ENCODE measurements at regions not wholly inside any gene's neighbourhood (a gene's known extent, or its start where the extent isn't known, plus 50 kb on each side); places are given as distances from the start of the nearest gene placed in this dataset.
A peak's percentile ranks its signal among the peaks of the same experiment; 100 is the strongest.

DNA sequence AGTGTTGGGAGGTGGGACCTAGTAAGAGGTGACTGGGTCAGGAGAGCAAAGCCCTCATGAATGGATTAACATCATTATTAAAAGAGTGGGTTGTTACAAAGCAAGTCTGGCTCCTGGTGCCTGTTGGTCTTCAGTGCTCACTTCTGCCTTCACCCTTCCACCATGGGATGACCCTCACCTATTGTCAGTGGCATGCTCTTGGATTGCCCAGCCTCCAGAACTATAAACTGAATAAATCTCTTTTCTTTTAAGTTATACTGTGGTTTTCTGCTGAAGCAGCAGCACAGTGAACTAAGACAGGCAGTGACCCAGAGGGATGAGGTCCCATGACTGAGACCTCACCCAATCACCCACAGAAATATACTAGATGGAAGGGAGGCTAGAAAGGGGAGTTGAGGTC is 57.5 kb upstream of the ATL2 start:
- H3K4me3 ChIP-seq = no peak overlapping the region
- peaks cover 0 to 16% (median 0%) of the 10 kb centered on the region in 9 donors for H3K4me1 ChIP-seq
- ATAC-seq = no peak
- TF ChIP-seq, protein P1, sequence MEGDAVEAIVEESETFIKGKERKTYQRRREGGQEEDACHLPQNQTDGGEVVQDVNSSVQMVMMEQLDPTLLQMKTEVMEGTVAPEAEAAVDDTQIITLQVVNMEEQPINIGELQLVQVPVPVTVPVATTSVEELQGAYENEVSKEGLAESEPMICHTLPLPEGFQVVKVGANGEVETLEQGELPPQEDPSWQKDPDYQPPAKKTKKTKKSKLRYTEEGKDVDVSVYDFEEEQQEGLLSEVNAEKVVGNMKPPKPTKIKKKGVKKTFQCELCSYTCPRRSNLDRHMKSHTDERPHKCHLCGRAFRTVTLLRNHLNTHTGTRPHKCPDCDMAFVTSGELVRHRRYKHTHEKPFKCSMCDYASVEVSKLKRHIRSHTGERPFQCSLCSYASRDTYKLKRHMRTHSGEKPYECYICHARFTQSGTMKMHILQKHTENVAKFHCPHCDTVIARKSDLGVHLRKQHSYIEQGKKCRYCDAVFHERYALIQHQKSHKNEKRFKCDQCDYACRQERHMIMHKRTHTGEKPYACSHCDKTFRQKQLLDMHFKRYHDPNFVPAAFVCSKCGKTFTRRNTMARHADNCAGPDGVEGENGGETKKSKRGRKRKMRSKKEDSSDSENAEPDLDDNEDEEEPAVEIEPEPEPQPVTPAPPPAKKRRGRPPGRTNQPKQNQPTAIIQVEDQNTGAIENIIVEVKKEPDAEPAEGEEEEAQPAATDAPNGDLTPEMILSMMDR (IDR thresholded peaks at IDR 0.05) = no peak
- no peaks in the 10 kb centered on the region for H3K27me3 ChIP-seq
- intact Hi-C loops (cut with DNase I) = loop anchor here in 1 of 10 donors (10.0 kb wide), 1 partner anchor 60 kb away; the partner anchor contains the start of gene ATL2
- H3K9me3 ChIP-seq = no peaks in the 10 kb centered on the region
- no peak overlapping the region for H3K27ac ChIP-seq
- DNase-seq = no peak
- H3K36me3 ChIP-seq = no peaks in the 10 kb centered on the region

DNA sequence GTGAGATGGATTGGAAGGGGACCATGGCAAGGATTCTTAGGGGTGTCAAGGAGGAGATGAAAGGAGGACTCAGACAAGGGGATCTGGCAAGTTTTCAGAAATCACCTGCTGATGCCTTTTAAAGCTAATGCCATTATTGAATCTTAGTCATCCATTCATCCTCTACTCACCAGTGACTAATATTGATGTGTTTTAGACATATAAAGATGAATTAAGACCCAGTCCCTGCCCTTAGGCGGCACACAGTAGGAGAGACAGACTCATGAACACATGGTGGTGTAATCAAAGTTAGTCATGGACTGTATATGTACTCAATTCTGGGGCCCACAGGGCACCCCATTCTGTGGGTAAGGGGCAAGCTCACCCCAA is 56.5 kb upstream of the ATL2 start:
- DNase-seq = no peak
- no peak overlapping the region for H3K27ac ChIP-seq
- H3K27me3 ChIP-seq = no peaks in the 10 kb centered on the region
- H3K4me3 ChIP-seq = no peak overlapping the region
- 89 to 94% methylated on average over 1 of the region's 1 CpG for WGBS, 2 donors
- intact Hi-C loops (cut with DNase I) = loop anchor here in 1 of 10 donors (10.0 kb wide), 1 partner anchor 59 kb away; the partner anchor contains the start of gene ATL2
- ATAC-seq = no peak
- no peaks in the 10 kb centered on the region for H3K9me3 ChIP-seq
- peaks cover 0 to 14% (median 0%) of the 10 kb centered on the region in 9 donors for H3K4me1 ChIP-seq
- TF ChIP-seq, protein P1 (IDR thresholded peaks at IDR 0.05) = no peak
- H3K36me3 ChIP-seq = no peaks in the 10 kb centered on the region

DNA sequence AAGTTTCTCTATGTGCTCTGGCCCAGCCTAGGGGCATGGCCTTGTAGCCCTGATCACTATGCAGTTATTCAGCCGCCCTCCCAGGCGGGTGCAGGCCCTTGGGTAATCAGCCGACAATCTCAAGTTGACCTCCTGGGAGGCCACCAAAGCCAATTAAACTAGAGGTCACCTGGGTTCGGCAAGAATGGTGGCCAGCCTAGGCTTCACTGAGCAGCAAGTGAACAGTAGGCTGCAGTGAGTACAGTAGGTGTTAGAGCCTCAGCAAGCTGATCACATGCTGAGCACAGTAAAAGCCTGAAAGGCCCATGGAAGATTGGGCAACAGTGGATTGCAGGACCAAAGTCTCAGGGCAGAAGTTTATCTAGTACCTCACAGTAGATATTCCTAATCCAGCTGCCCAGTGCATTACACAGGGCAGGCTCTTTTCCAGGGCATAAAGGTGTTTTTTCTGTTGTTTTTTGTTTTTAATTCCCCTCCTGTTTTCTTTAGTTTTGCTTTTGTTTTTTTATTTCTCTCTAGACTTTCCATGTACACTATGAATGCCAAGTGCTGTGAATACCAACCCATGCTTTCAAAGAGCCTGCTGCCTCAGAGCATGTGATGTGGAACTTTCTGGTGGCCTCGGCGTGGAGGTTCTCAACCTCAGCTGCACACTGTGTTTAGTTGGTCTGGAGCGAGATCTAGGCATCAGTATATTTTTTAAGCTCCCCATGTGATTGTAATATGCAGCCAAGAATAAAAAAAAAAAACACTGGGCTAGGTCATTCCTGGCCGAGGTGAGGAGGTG is 55.9 kb upstream of the ATL2 start:
- Histone ChIP-seq H3K27me3 (no peaks in the 10 kb centered on the region), H3K36me3 (no peaks in the 10 kb centered on the region), H3K4me1 (peaks cover 0 to 20% (median 0%) of the 10 kb centered on the region in 9 donors), H3K9me3 (no peaks in the 10 kb centered on the region), H3K27ac (no peak overlapping the region), H3K4me3 (no peak overlapping the region)
- TF ChIP-seq, protein P1 (IDR thresholded peaks at IDR 0.05) = no peak
- 79 to 83% methylated on average over 8 of the region's 8 CpGs for WGBS, 2 donors
- intact Hi-C loops (cut with DNase I) = loop anchor here in 1 of 10 donors (10.0 kb wide), 1 partner anchor 58 kb away; the partner anchor contains the start of gene ATL2
- ATAC-seq (peak in 1 of 8 donors; percentile 29), DNase-seq (no peak)

DNA sequence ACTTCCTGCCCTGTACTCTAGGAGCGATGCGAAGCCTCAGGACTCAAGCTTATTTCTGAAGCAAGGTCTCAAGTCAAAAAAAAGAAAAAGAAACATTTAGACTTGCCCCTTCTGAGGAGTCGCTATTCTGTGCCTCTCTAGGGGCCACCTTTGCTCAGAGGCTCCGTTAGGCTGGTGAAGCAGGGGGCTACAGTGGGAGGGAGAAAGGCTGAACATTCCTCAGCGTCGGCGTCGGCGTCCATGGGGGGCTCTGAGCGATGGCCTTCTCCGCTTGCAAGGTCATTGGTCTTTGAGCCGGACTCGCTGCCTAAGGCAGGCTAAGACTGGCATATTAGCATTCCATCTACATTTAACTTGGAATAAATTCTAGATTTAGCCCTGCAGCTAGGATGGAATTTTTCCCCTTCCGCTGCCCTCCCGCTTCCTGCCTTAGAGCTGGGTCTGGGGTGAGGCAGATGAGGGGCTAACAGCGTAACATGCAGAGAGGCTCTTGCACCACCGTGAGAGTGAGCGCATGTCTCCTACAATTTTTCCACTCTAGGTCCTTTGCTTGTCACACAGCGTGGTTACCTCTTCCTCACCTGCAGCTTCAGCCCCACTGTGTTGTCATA is 53.6 kb upstream of the ATL2 start:
- TF ChIP-seq, protein P1 (IDR thresholded peaks at IDR 0.05) = no peak

More for the DNA sequence above, 53.6 kb upstream of the ATL2 start:
- no peaks in the 10 kb centered on the region for H3K36me3 ChIP-seq
- H3K27me3 ChIP-seq = no peaks in the 10 kb centered on the region
- H3K9me3 ChIP-seq = no peaks in the 10 kb centered on the region
- no peak for DNase-seq
- 68 to 72% methylated on average over 19 of the region's 19 CpGs for WGBS, 2 donors
- H3K4me3 ChIP-seq = no peak overlapping the region
- intact Hi-C loops (cut with DNase I) = loop anchor here in 1 of 10 donors (10.0 kb wide), 1 partner anchor 56 kb away; the partner anchor contains the start of gene ATL2
- ATAC-seq = no peak
- no peak overlapping the region for H3K27ac ChIP-seq
- H3K4me1 ChIP-seq = peaks cover 0 to 23% (median 0%) of the 10 kb centered on the region in 9 donors

Data from heart right ventricle (tissue), 16 donors.